Neural progenitor cell (in vitro differentiated cells): ENCODE measurements at regions not wholly inside any gene's neighbourhood (a gene's known extent, or its start where the extent isn't known, plus 50 kb on each side); places are given as distances from the start of the nearest gene placed in this dataset.

ENCODE experiments used
- DNase-seq: peaks from one replicate; pipeline ENCODE4 v3.0.0-alpha.2; 2016; ENCODE audit warnings: low spot score
- H2AFZ ChIP-seq: fragments of 200-600 bp; sonication (generic); replicated peaks from 2 replicates; pipeline ENCODE4 v1.6.1; 2016; ENCODE audit warnings: antibody characterized with exemption
- H3F3A ChIP-seq: fragments of 200-600 bp; sonication (generic); 2 replicates; pipeline ENCODE4 v1.6.1; 2016; ENCODE audit warnings: antibody characterized with exemption, low read depth
- H3K27ac ChIP-seq: fragments of 200-600 bp; sonication (generic); 2 replicates; pipeline ENCODE4 v1.5.1; 2016; ENCODE audit warnings: mild to moderate bottlenecking
- H3K27me3 ChIP-seq: fragments of 200-600 bp; sonication (generic); 2 replicates; pipeline ENCODE4 v1.6.1; 2016; ENCODE audit warnings: mild to moderate bottlenecking, moderate library complexity
- H3K36me3 ChIP-seq: fragments of 200-600 bp; sonication (generic); 2 replicates; pipeline ENCODE4 v1.5.1; 2016
- H3K4me1 ChIP-seq: fragments of 200-600 bp; sonication (generic); 2 replicates; pipeline ENCODE4 v1.6.1; 2016; ENCODE audit warnings: mixed run types
- H3K4me2 ChIP-seq: fragments of 200-600 bp; sonication (generic); 2 replicates; pipeline ENCODE4 v1.6.1; 2016
- H3K4me3 ChIP-seq: fragments of 200-600 bp; sonication (generic); 2 replicates; pipeline ENCODE4 v1.5.1; 2016
- H3K79me2 ChIP-seq: fragments of 200-600 bp; sonication (generic); 2 replicates; pipeline ENCODE4 v1.6.1; 2016; ENCODE audit warnings: low read depth
- H3K9ac ChIP-seq: fragments of 200-600 bp; sonication (generic); 2 replicates; pipeline ENCODE4 v1.6.1; 2016
- H3K9me3 ChIP-seq: fragments of 200-600 bp; sonication (generic); 2 replicates; pipeline ENCODE4 v1.5.1; 2016; ENCODE audit warnings: low read depth
- H4K20me1 ChIP-seq: fragments of 200-600 bp; sonication (generic); 2 replicates; pipeline ENCODE4 v1.6.1; 2016; ENCODE audit warnings: low read depth
- H3K27ac Mint-ChIP-seq: 3 replicates; pipeline ENCODE4 v1.8.0; 2021; ENCODE audit warnings: mixed read lengths
- H3K27me3 Mint-ChIP-seq: 2 replicates; pipeline ENCODE4 v1.8.0; 2022; ENCODE audit warnings: low read depth, mild to moderate bottlenecking, inconsistent platforms, moderate library complexity, mixed read lengths; ENCODE audit not compliant: insufficient read depth
- H3K36me3 Mint-ChIP-seq: 3 replicates; pipeline ENCODE4 v1.8.0; 2021; ENCODE audit warnings: mixed read lengths
- H3K4me1 Mint-ChIP-seq: 3 replicates; pipeline ENCODE4 v1.8.0; 2021; ENCODE audit warnings: mixed read lengths
- H3K4me3 Mint-ChIP-seq: 3 replicates; pipeline ENCODE4 v1.8.0; 2021; ENCODE audit warnings: mild to moderate bottlenecking, moderate library complexity, mixed read lengths
- H3K9me3 Mint-ChIP-seq: 3 replicates; pipeline ENCODE4 v1.8.0; 2020; ENCODE audit warnings: mixed read lengths
- EZH2 ChIP-seq: fragments of 200-600 bp; sonication (generic); IDR thresholded peaks from 2 replicates; pipeline ENCODE4 v1.6.1; 2017; ENCODE audit warnings: antibody characterized with exemption, mild to moderate bottlenecking, moderate library complexity
- EZH2phosphoT487 ChIP-seq: fragments of 200-600 bp; sonication (generic); IDR thresholded peaks from 2 replicates; pipeline ENCODE4 v1.6.1; 2017; ENCODE audit warnings: antibody characterized with exemption
- TF ChIP-seq, protein P1 (sequence below): fragments of 200-600 bp; sonication (generic); IDR thresholded peaks from 2 replicates; pipeline ENCODE4 v1.5.1; 2017; ENCODE audit warnings: antibody characterized with exemption, mild to moderate bottlenecking

DNA sequence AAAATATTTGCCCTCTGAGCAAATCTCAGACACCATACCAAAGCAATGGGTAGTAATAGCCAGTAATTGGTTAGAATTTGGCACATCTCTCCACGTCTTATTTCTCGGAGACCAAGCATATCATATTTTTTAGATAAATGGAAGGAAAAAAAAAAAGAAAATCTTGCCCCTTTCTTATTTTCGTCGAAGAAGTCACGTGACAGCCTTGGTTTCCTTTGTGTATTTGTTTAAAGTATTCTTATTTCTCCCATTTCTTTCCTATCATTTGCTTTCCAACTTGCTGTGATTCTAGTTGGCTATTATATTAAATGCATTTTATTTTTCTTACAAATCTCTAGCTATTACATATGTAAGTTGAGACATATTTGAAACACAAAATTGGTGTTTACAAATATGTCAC is 2155.9 kb downstream of the PCDH9 start:
- no peaks in the 10 kb centered on the region for H3F3A ChIP-seq
- Mint-ChIP-seq H3K36me3 (no peaks in the 10 kb centered on the region), H3K27ac (no peak overlapping the region), H3K9me3 (no peaks in the 10 kb centered on the region), H3K27me3 (no peaks in the 10 kb centered on the region), H3K4me1 (no peaks in the 10 kb centered on the region), H3K4me3 (no peak overlapping the region)
- H3K4me3 ChIP-seq: no peak overlapping the region
- TF ChIP-seq, protein P1, sequence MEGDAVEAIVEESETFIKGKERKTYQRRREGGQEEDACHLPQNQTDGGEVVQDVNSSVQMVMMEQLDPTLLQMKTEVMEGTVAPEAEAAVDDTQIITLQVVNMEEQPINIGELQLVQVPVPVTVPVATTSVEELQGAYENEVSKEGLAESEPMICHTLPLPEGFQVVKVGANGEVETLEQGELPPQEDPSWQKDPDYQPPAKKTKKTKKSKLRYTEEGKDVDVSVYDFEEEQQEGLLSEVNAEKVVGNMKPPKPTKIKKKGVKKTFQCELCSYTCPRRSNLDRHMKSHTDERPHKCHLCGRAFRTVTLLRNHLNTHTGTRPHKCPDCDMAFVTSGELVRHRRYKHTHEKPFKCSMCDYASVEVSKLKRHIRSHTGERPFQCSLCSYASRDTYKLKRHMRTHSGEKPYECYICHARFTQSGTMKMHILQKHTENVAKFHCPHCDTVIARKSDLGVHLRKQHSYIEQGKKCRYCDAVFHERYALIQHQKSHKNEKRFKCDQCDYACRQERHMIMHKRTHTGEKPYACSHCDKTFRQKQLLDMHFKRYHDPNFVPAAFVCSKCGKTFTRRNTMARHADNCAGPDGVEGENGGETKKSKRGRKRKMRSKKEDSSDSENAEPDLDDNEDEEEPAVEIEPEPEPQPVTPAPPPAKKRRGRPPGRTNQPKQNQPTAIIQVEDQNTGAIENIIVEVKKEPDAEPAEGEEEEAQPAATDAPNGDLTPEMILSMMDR: no peak
- TF ChIP-seq EZH2: no peak
- TF ChIP-seq EZH2phosphoT487: no peak
- H3K4me1 ChIP-seq: no peaks in the 10 kb centered on the region
- no peaks in the 10 kb centered on the region for H3K27me3 ChIP-seq
- no peak overlapping the region for H2AFZ ChIP-seq
- no peaks in the 10 kb centered on the region for H3K79me2 ChIP-seq
- no peak for DNase-seq
- H3K9me3 ChIP-seq: no peaks in the 10 kb centered on the region
- H3K9ac ChIP-seq: no peak overlapping the region
- no peaks in the 10 kb centered on the region for H4K20me1 ChIP-seq
- H3K36me3 ChIP-seq: no peaks in the 10 kb centered on the region
- no peak overlapping the region for H3K4me2 ChIP-seq
- H3K27ac ChIP-seq: no peak overlapping the region

DNA sequence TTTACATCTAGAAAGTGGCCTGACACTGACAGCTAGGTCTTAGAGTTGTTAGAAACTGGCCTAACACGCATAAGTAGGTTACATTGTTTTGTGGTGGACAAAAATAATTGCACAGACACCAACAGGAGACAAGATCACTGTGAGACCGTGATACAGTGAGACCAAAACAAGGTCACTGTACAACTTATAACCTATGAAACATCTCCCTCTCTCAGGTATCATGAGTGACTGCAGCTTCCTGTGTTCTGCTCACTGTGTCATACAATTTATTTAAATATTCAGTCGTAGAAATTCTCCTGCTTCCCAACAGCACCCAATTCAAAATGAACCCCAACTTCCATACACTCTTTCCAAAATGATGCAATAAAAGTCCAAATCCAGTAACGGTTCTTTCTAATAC is 2165.2 kb downstream of the PCDH9 start:
- TF ChIP-seq, protein P1: no peak
- TF ChIP-seq EZH2: no peak
- no peak for TF ChIP-seq EZH2phosphoT487
- H3K4me3 ChIP-seq: no peak overlapping the region
- no peaks in the 10 kb centered on the region for H3F3A ChIP-seq
- H2AFZ ChIP-seq: peak overlapping the region; percentile 7
- H3K4me1 ChIP-seq: no peaks in the 10 kb centered on the region
- no peaks in the 10 kb centered on the region for H3K9me3 ChIP-seq
- no peak overlapping the region for H3K27ac ChIP-seq
- Mint-ChIP-seq H3K9me3 (no peaks in the 10 kb centered on the region), H3K36me3 (no peaks in the 10 kb centered on the region), H3K4me1 (no peaks in the 10 kb centered on the region), H3K27ac (no peak overlapping the region), H3K4me3 (no peak overlapping the region), H3K27me3 (no peaks in the 10 kb centered on the region)
- no peaks in the 10 kb centered on the region for H3K79me2 ChIP-seq
- H4K20me1 ChIP-seq: no peaks in the 10 kb centered on the region
- DNase-seq: no peak
- H3K9ac ChIP-seq: no peak overlapping the region
- H3K36me3 ChIP-seq: no peaks in the 10 kb centered on the region
- no peak overlapping the region for H3K4me2 ChIP-seq
- no peaks in the 10 kb centered on the region for H3K27me3 ChIP-seq

DNA sequence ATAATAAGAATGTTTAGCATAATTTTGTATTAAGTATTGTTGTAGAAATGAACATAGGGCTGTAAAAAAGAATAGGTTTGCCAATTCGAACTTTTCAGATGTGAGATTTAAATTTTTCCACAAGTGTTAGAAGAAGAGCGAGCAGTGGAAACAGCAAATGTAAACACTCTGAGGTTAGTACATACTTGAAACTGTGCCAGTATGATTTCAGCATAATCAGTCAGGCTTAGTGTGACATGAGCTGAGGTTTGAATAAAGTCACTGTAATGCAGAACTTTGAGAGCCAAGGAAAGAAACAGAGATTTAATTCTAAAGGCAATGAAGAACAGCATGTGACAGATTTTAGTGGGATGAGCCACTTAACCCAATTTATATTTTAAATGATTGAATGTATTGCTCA is 2166.4 kb downstream of the PCDH9 start:
- no peaks in the 10 kb centered on the region for H3K36me3 ChIP-seq
- no peaks in the 10 kb centered on the region for H3K27me3 ChIP-seq
- H2AFZ ChIP-seq: no peak overlapping the region
- Mint-ChIP-seq H3K4me1 (no peaks in the 10 kb centered on the region), H3K4me3 (no peak overlapping the region), H3K36me3 (no peaks in the 10 kb centered on the region), H3K9me3 (no peaks in the 10 kb centered on the region), H3K27ac (no peak overlapping the region), H3K27me3 (no peaks in the 10 kb centered on the region)
- no peak for TF ChIP-seq EZH2
- TF ChIP-seq EZH2phosphoT487: no peak
- TF ChIP-seq, protein P1: no peak
- H3K9ac ChIP-seq: no peak overlapping the region
- H3K79me2 ChIP-seq: no peaks in the 10 kb centered on the region
- no peaks in the 10 kb centered on the region for H3K9me3 ChIP-seq
- no peak for DNase-seq
- H3K27ac ChIP-seq: no peak overlapping the region
- no peaks in the 10 kb centered on the region for H3F3A ChIP-seq
- H3K4me2 ChIP-seq: no peak overlapping the region
- H4K20me1 ChIP-seq: no peaks in the 10 kb centered on the region
- no peaks in the 10 kb centered on the region for H3K4me1 ChIP-seq
- H3K4me3 ChIP-seq: no peak overlapping the region

DNA sequence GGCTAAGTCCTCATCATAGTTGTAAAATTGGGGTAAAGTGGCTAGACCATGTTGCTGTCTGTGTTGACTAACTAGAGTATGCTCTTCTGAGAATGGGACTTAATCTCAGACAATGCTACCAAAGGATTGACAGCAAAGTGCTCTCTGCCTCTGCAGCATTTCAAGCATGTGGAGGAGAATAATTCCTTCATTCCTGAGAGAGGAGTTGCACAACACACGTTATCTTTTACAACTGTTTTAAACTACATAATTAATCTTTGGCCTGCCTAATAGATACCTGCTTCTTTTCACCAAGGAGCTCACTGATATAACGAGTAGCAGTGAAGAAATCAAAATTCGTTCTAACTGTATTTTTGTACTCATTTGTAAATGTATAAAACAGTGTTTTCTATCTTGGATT is 2172.2 kb downstream of the PCDH9 start:
- no peak overlapping the region for H2AFZ ChIP-seq
- TF ChIP-seq EZH2phosphoT487: no peak
- TF ChIP-seq, protein P1: no peak
- TF ChIP-seq EZH2: no peak
- H3K36me3 ChIP-seq: no peaks in the 10 kb centered on the region
- no peaks in the 10 kb centered on the region for H3K27me3 ChIP-seq
- no peak overlapping the region for H3K27ac Mint-ChIP-seq
- no peaks in the 10 kb centered on the region for H3F3A ChIP-seq
- H3K79me2 ChIP-seq: no peaks in the 10 kb centered on the region
- no peak overlapping the region for H3K27ac ChIP-seq
- no peak overlapping the region for H3K4me3 ChIP-seq
- H3K4me1 Mint-ChIP-seq: no peaks in the 10 kb centered on the region
- no peaks in the 10 kb centered on the region for H3K4me1 ChIP-seq
- no peaks in the 10 kb centered on the region for H3K36me3 Mint-ChIP-seq
- H3K4me2 ChIP-seq: no peak overlapping the region
- no peak overlapping the region for H3K4me3 Mint-ChIP-seq
- H3K9ac ChIP-seq: no peak overlapping the region
- H3K27me3 Mint-ChIP-seq: no peaks in the 10 kb centered on the region
- no peak for DNase-seq
- H3K9me3 ChIP-seq: no peaks in the 10 kb centered on the region
- peaks cover 2% of the 10 kb centered on the region for H3K9me3 Mint-ChIP-seq
- H4K20me1 ChIP-seq: no peaks in the 10 kb centered on the region
